ENCODE measurements at regions not wholly inside any gene's neighbourhood (a gene's known extent, or its start where the extent isn't known, plus 50 kb on each side); places are given as distances from the start of the nearest gene placed in this dataset.

GRCh38 chr2:78549766-78550165 is 475.7 kb upstream of the REG3G start:
- TF ChIP-seq CTCF (tag by site-specific recombination; IDR thresholded peaks at IDR 0.05) (no peak), RBAK (tag by site-specific recombination; IDR thresholded peaks at IDR 0.05) (no peak), ZNF785 (tag by site-specific recombination; IDR thresholded peaks at IDR 0.05) (no peak), ZSCAN30 (tag by site-specific recombination; IDR thresholded peaks at IDR 0.05) (no peak), HOXA7 (CRISPR knock-in tag; IDR thresholded peaks at IDR 0.05; ENCODE audit: borderline replicate concordance) (no peak), ZBTB11 (tag by site-specific recombination; conservative IDR thresholded peaks at IDR 0.05; ENCODE audit: low read depth) (no peak), YY1 (tag by site-specific recombination; IDR thresholded peaks at IDR 0.05) (no peak), ZNF302 (tag by site-specific recombination; IDR thresholded peaks at IDR 0.05; ENCODE audit: low read depth) (no peak), ZBTB20 (tag by site-specific recombination; IDR thresholded peaks at IDR 0.05) (no peak), ZFP41 (tag by site-specific recombination; IDR thresholded peaks at IDR 0.05; ENCODE audit: borderline replicate concordance) (no peak), ZBTB7A (tag by site-specific recombination; IDR thresholded peaks at IDR 0.05; ENCODE audit: low read depth) (no peak)

Measured in HEK293 (cell line).